ENCODE measurements at regions not wholly inside any gene's neighbourhood (a gene's known extent, or its start where the extent isn't known, plus 50 kb on each side); places are given as distances from the start of the nearest gene placed in this dataset.
A peak's percentile ranks its signal among the peaks of the same experiment; 100 is the strongest.

GRCh38 chr11:70712471-70712870 is 314.1 kb downstream of the CTTN start:
- Histone ChIP-seq H3K9ac (no peak overlapping the region), H3K36me3 (no peaks in the 10 kb centered on the region), H3K27ac (no peak overlapping the region), H3K4me2 (no peak overlapping the region), H4K20me1 (ENCODE audit: low read depth) (no peaks in the 10 kb centered on the region), H3K79me2 (ENCODE audit: low read depth) (no peaks in the 10 kb centered on the region), H3K4me3 (no peak overlapping the region), H2AFZ (replicated peaks) (no peak overlapping the region), H3K9me3 (ENCODE audit: low read depth) (no peaks in the 10 kb centered on the region), H3F3A (ENCODE audit: low read depth) (no peaks in the 10 kb centered on the region), H3K4me1 (peaks cover 14% of the 10 kb centered on the region), H3K27me3 (no peaks in the 10 kb centered on the region)
- Mint-ChIP-seq H3K9me3 (peaks cover 1% of the 10 kb centered on the region), H3K36me3 (no peaks in the 10 kb centered on the region), H3K27ac (no peak overlapping the region), H3K27me3 (ENCODE audit: insufficient read depth, low read depth) (peaks cover 13% of the 10 kb centered on the region), H3K4me1 (peaks cover 52% of the 10 kb centered on the region), H3K4me3 (no peak overlapping the region)
- TF ChIP-seq CTCF (IDR thresholded peaks at IDR 0.05), result no peak
- no peak for TF ChIP-seq EZH2 (IDR thresholded peaks at IDR 0.05)
- no peak for TF ChIP-seq EZH2phosphoT487 (IDR thresholded peaks at IDR 0.05)
- peak; percentile 40 for DNase-seq (ENCODE audit: low spot score)

- Mint-ChIP-seq H3K4me1 (peaks cover 58% of the 10 kb centered on the region), H3K36me3 (no peaks in the 10 kb centered on the region), H3K27me3 (ENCODE audit: insufficient read depth, low read depth) (peaks cover 10% of the 10 kb centered on the region), H3K27ac (peak overlapping the region; percentile 16), H3K4me3 (peak overlapping the region; percentile 46), H3K9me3 (peaks cover 3% of the 10 kb centered on the region)
- no peaks in the 10 kb centered on the region for H4K20me1 ChIP-seq (ENCODE audit: low read depth)
- H3K9me3 ChIP-seq (ENCODE audit: low read depth), result no peaks in the 10 kb centered on the region
- H3K9ac ChIP-seq, result no peak overlapping the region
- H2AFZ ChIP-seq (replicated peaks), result peak overlapping the region; percentile 46
- no peak overlapping the region for H3K27ac ChIP-seq
- no peak for DNase-seq (ENCODE audit: low spot score)
- H3K79me2 ChIP-seq (ENCODE audit: low read depth), result no peaks in the 10 kb centered on the region
- H3K4me1 ChIP-seq, result peaks cover 16% of the 10 kb centered on the region
- H3F3A ChIP-seq (ENCODE audit: low read depth), result no peaks in the 10 kb centered on the region
- H3K27me3 ChIP-seq, result no peaks in the 10 kb centered on the region
- H3K4me3 ChIP-seq, result no peak overlapping the region
- TF ChIP-seq EZH2 (IDR thresholded peaks at IDR 0.05) (no peak), CTCF (IDR thresholded peaks at IDR 0.05) (no peak), EZH2phosphoT487 (IDR thresholded peaks at IDR 0.05) (no peak)
- no peaks in the 10 kb centered on the region for H3K36me3 ChIP-seq
- H3K4me2 ChIP-seq, result no peak overlapping the region
Observed at GRCh38 chr11:70713086-70713835, 314.9 kb downstream of the CTTN start.

GRCh38 chr11:70713988-70714665 is 315.8 kb downstream of the CTTN start:
- peak overlapping the region; percentile 16 for H3K27ac Mint-ChIP-seq
- Histone ChIP-seq H3K9ac (no peak overlapping the region), H3F3A (ENCODE audit: low read depth) (no peaks in the 10 kb centered on the region), H2AFZ (replicated peaks) (peak overlapping the region; percentile 46), H3K79me2 (ENCODE audit: low read depth) (no peaks in the 10 kb centered on the region), H4K20me1 (ENCODE audit: low read depth) (no peaks in the 10 kb centered on the region), H3K4me2 (peak overlapping the region; percentile 27), H3K9me3 (ENCODE audit: low read depth) (no peaks in the 10 kb centered on the region), H3K4me1 (peaks cover 17% of the 10 kb centered on the region), H3K27me3 (no peaks in the 10 kb centered on the region), H3K27ac (no peak overlapping the region), H3K4me3 (no peak overlapping the region), H3K36me3 (no peaks in the 10 kb centered on the region)
- no peaks in the 10 kb centered on the region for H3K36me3 Mint-ChIP-seq
- TF ChIP-seq EZH2 (IDR thresholded peaks at IDR 0.05) (no peak), EZH2phosphoT487 (IDR thresholded peaks at IDR 0.05) (no peak), CTCF (IDR thresholded peaks at IDR 0.05) (no peak)
- peak; percentile 73 for DNase-seq (ENCODE audit: low spot score)
- H3K9me3 Mint-ChIP-seq, result peaks cover 6% of the 10 kb centered on the region
- H3K4me1 Mint-ChIP-seq, result peaks cover 58% of the 10 kb centered on the region
- H3K4me3 Mint-ChIP-seq, result peak overlapping the region; percentile 46
- H3K27me3 Mint-ChIP-seq (ENCODE audit: insufficient read depth, low read depth), result peaks cover 7% of the 10 kb centered on the region

Measured in neural progenitor cell (in vitro differentiated cells).